WTC11 (cell line): ENCODE measurements at regions not wholly inside any gene's neighbourhood (a gene's known extent, or its start where the extent isn't known, plus 50 kb on each side); places are given as distances from the start of the nearest gene placed in this dataset.
"Not testable (repeated sequence)": the region's sequence is repeated elsewhere in the genome, so short reads cannot be mapped to it uniquely, and the experiment has no call there.

Experiments
- ATAC-seq: fragments of 200-7000 bp; cut with Tn5 transposase; 2 replicates; pipeline ENCODE4 v1.10.0; 2021; ENCODE audit warnings: mild to moderate bottlenecking, moderate library complexity
- CTCF ChIA-PET: fragments of 300-600 bp; sonication (Branson Sonifier 250); formaldehyde crosslinking; loops from one replicate; lab custom pipeline; 2021; ENCODE audit warnings: antibody characterized with exemption; lab: Charles Lee
- POLR2A ChIA-PET: fragments of 350-600 bp; sonication (Branson Sonifier 250); formaldehyde crosslinking; loops from one replicate; lab custom pipeline; 2021; ENCODE audit warnings: antibody characterized with exemption; lab: Charles Lee
- DNase-seq: peaks from one replicate; pipeline ENCODE4 v3.0.0; 2021; ENCODE audit warnings: low spot score
- H3K27ac Mint-ChIP-seq: 2 replicates; pipeline ENCODE4 v1.8.0; 2021; ENCODE audit warnings: mixed read lengths
- H3K27me3 Mint-ChIP-seq: 2 replicates; pipeline ENCODE4 v1.8.0; 2021; ENCODE audit warnings: low read depth, mild to moderate bottlenecking, moderate library complexity, mixed read lengths
- H3K36me3 Mint-ChIP-seq: 2 replicates; pipeline ENCODE4 v1.8.0; 2021; ENCODE audit warnings: mixed read lengths
- H3K4me1 Mint-ChIP-seq: 2 replicates; pipeline ENCODE4 v1.8.0; 2022; ENCODE audit warnings: mixed read lengths
- H3K4me3 Mint-ChIP-seq: 2 replicates; pipeline ENCODE4 v1.8.0; 2021; ENCODE audit warnings: mild to moderate bottlenecking, moderate library complexity, mixed read lengths
- H3K9me3 Mint-ChIP-seq: 2 replicates; pipeline ENCODE4 v1.8.0; 2021; ENCODE audit warnings: mixed read lengths
- ATF1 ChIP-seq: sonication (generic); formaldehyde crosslinking; IDR thresholded peaks from 2 replicates; pipeline ENCODE4 v1.8.1; 2023; ENCODE audit warnings: mild to moderate bottlenecking, moderate library complexity, missing genetic modification reagents
- CREM ChIP-seq: sonication (generic); formaldehyde crosslinking; IDR thresholded peaks from 2 replicates; pipeline ENCODE4 v1.8.1; 2022; ENCODE audit warnings: mild to moderate bottlenecking, missing genetic modification reagents, moderate library complexity
- ELF4 ChIP-seq: sonication (generic); formaldehyde crosslinking; IDR thresholded peaks from 2 replicates; pipeline ENCODE4 v1.8.1; 2022; ENCODE audit warnings: low read depth, mild to moderate bottlenecking, moderate library complexity, missing genetic modification reagents
- ETV6 ChIP-seq: sonication (generic); formaldehyde crosslinking; IDR thresholded peaks from 2 replicates; pipeline ENCODE4 v1.8.1; 2022; ENCODE audit warnings: mild to moderate bottlenecking, missing genetic modification reagents
- IRF1 ChIP-seq: sonication (generic); formaldehyde crosslinking; IDR thresholded peaks from 2 replicates; pipeline ENCODE4 v1.8.0; 2023; ENCODE audit warnings: missing genetic modification reagents
- NFE2L1 ChIP-seq: sonication (generic); formaldehyde crosslinking; IDR thresholded peaks from 2 replicates; pipeline ENCODE4 v1.8.1; 2023; ENCODE audit warnings: missing genetic modification reagents
- NR1H2 ChIP-seq: sonication (generic); formaldehyde crosslinking; IDR thresholded peaks from 2 replicates; pipeline ENCODE4 v1.9.0; 2021; ENCODE audit warnings: mild to moderate bottlenecking, moderate library complexity, missing genetic modification reagents
- PREB ChIP-seq: sonication (generic); formaldehyde crosslinking; IDR thresholded peaks from 2 replicates; pipeline ENCODE4 v1.8.1; 2022; ENCODE audit warnings: mild to moderate bottlenecking, missing genetic modification reagents, moderate library complexity, borderline replicate concordance
- SP1 ChIP-seq: sonication (generic); formaldehyde crosslinking; conservative IDR thresholded peaks from 2 replicates; pipeline ENCODE4 v1.8.1; 2022; ENCODE audit warnings: missing genetic modification reagents
- TEAD4 ChIP-seq: sonication (generic); formaldehyde crosslinking; IDR thresholded peaks from 2 replicates; pipeline ENCODE4 v1.8.0; 2022; ENCODE audit warnings: mild to moderate bottlenecking, missing genetic modification reagents
- TP53 ChIP-seq: sonication (generic); formaldehyde crosslinking; IDR thresholded peaks from 2 replicates; pipeline ENCODE4 v1.8.1; 2023; ENCODE audit warnings: mild to moderate bottlenecking, missing genetic modification reagents
- ZNF138 ChIP-seq: sonication (generic); formaldehyde crosslinking; conservative IDR thresholded peaks from 2 replicates; pipeline ENCODE4 v1.8.1; 2022; ENCODE audit warnings: mild to moderate bottlenecking, moderate library complexity, missing genetic modification reagents
- ZNF317 ChIP-seq: sonication (generic); formaldehyde crosslinking; IDR thresholded peaks from 2 replicates; pipeline ENCODE4 v1.8.1; 2023; ENCODE audit warnings: low read depth, mild to moderate bottlenecking, moderate library complexity, missing genetic modification reagents, borderline replicate concordance
- ZNF423 ChIP-seq: fragments of 250-450 bp; sonication (Bioruptor Pico); IDR thresholded peaks from 2 replicates; pipeline ENCODE4 v2.1.2; 2022; ENCODE audit warnings: mild to moderate bottlenecking, moderate library complexity
- ZNF512 ChIP-seq: sonication (generic); formaldehyde crosslinking; IDR thresholded peaks from 2 replicates; pipeline ENCODE4 v1.8.1; 2022; ENCODE audit warnings: missing genetic modification reagents, borderline replicate concordance
- ZSCAN18 ChIP-seq: fragments of 250-450 bp; sonication (Bioruptor Pico); IDR thresholded peaks from 2 replicates; pipeline ENCODE4 v2.1.2; 2022; ENCODE audit warnings: mild to moderate bottlenecking, moderate library complexity
- TF ChIP-seq, protein P1 (sequence below): fragments of 250-450 bp; sonication (Bioruptor Pico); IDR thresholded peaks from 2 replicates; pipeline ENCODE4 v1.9.0; 2021; ENCODE audit warnings: mild to moderate bottlenecking, borderline replicate concordance
- TF ChIP-seq, protein P2 (sequence below): sonication (generic); formaldehyde crosslinking; IDR thresholded peaks from 2 replicates; pipeline ENCODE4 v1.8.1; 2023; ENCODE audit warnings: mild to moderate bottlenecking, missing genetic modification reagents

DNA sequence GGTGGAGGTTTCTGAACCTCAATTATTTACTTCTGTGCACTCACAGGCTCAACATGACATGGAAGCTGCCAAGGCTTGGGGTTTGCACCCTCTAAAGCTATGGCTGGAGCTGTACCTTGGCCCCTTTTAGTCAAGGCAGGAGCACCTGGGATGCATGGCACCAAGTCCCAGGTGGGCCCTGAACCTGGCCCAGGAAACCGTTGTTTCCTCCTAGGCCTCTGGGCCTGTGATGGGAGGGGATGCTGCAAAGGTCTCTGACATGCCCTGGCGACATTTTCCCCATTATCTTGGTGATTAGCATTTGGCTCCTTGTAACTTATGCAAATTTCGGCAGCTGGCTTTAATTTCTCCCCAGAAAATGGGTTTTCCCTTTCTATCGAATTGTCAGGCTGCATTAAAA is 726.1 kb upstream of the POU3F4 start:
- TF ChIP-seq, protein P1, sequence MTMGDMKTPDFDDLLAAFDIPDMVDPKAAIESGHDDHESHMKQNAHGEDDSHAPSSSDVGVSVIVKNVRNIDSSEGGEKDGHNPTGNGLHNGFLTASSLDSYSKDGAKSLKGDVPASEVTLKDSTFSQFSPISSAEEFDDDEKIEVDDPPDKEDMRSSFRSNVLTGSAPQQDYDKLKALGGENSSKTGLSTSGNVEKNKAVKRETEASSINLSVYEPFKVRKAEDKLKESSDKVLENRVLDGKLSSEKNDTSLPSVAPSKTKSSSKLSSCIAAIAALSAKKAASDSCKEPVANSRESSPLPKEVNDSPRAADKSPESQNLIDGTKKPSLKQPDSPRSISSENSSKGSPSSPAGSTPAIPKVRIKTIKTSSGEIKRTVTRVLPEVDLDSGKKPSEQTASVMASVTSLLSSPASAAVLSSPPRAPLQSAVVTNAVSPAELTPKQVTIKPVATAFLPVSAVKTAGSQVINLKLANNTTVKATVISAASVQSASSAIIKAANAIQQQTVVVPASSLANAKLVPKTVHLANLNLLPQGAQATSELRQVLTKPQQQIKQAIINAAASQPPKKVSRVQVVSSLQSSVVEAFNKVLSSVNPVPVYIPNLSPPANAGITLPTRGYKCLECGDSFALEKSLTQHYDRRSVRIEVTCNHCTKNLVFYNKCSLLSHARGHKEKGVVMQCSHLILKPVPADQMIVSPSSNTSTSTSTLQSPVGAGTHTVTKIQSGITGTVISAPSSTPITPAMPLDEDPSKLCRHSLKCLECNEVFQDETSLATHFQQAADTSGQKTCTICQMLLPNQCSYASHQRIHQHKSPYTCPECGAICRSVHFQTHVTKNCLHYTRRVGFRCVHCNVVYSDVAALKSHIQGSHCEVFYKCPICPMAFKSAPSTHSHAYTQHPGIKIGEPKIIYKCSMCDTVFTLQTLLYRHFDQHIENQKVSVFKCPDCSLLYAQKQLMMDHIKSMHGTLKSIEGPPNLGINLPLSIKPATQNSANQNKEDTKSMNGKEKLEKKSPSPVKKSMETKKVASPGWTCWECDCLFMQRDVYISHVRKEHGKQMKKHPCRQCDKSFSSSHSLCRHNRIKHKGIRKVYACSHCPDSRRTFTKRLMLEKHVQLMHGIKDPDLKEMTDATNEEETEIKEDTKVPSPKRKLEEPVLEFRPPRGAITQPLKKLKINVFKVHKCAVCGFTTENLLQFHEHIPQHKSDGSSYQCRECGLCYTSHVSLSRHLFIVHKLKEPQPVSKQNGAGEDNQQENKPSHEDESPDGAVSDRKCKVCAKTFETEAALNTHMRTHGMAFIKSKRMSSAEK (CRISPR knock-in tag) = no peak
- TF ChIP-seq TEAD4 (CRISPR knock-in tag) = no peak
- H3K9me3 Mint-ChIP-seq = peaks cover 30% of the 10 kb centered on the region
- no peaks in the 10 kb centered on the region for H3K4me1 Mint-ChIP-seq
- H3K27ac Mint-ChIP-seq = no peak overlapping the region
- H3K27me3 Mint-ChIP-seq = no peaks in the 10 kb centered on the region; the same call in 1 of the 2 replicates
- no peak for DNase-seq
- CTCF ChIA-PET = no interaction called here
- H3K36me3 Mint-ChIP-seq = peaks cover 19% of the 10 kb centered on the region
- ATAC-seq = no peak
- POLR2A ChIA-PET = no interaction called here
- no peak overlapping the region for H3K4me3 Mint-ChIP-seq

DNA sequence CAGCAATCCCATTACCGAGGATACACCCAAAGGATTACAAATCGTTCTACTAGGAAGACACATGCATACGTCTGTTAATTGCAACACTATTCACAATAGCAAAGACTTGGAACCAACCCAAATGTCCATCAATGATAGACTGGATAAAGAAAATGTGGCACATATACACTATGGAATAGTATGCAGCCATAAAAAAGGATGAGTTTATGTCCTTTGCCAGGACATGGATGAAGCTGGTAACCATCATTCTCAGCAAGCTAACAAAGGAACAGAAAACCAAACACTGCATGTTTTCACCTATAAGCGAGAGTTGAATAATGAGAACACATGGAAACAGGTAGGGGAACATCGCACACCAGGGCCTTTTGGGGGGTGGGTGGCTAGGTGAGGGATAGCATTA is 695.2 kb upstream of the POU3F4 start:
- peaks cover 21% of the 10 kb centered on the region for H3K9me3 Mint-ChIP-seq
- H3K4me1 Mint-ChIP-seq = not testable (repeated sequence)

GRCh38 chrX:82813671-82814078 is 694.4 kb upstream of the POU3F4 start:
- Mint-ChIP-seq H3K27ac (no peak overlapping the region), H3K27me3 (no peaks in the 10 kb centered on the region), H3K9me3 (peaks cover 21% of the 10 kb centered on the region), H3K4me1 (0 out of 2 replicates have a peak, but pooled peaks cover 2% of the 10 kb centered on the region), H3K36me3 (peaks cover 14% of the 10 kb centered on the region), H3K4me3 (no peak overlapping the region)
- TF ChIP-seq PREB = no peak
- no peak for TF ChIP-seq NFE2L1
- no peak for TF ChIP-seq ZNF317 (CRISPR knock-in tag)
- TF ChIP-seq ELF4 = no peak
- TF ChIP-seq SP1 (CRISPR knock-in tag) = no peak
- no peak for TF ChIP-seq TP53 (CRISPR knock-in tag)
- no peak for TF ChIP-seq ZNF512 (CRISPR knock-in tag)
- ChIA-PET POLR2A (no interaction called here), CTCF (no interaction called here)
- DNase-seq = no peak
- no peak for ATAC-seq

More for the DNA sequence above, 695.2 kb upstream of the POU3F4 start:
- ATAC-seq, CTCF ChIA-PET, DNase-seq, H3K4me3 Mint-ChIP-seq, H3K27ac Mint-ChIP-seq, POLR2A ChIA-PET, H3K27me3 Mint-ChIP-seq: not testable (repeated sequence)
- H3K36me3 Mint-ChIP-seq = peaks cover 14% of the 10 kb centered on the region

GRCh38 chrX:82816001-82816400 is 692.1 kb upstream of the POU3F4 start:
- no peak overlapping the region for H3K4me3 Mint-ChIP-seq
- no peaks in the 10 kb centered on the region for H3K27me3 Mint-ChIP-seq
- DNase-seq = no peak
- no peak for ATAC-seq
- H3K27ac Mint-ChIP-seq = no peak overlapping the region
- no peaks in the 10 kb centered on the region for H3K4me1 Mint-ChIP-seq
- CTCF ChIA-PET = no interaction called here
- POLR2A ChIA-PET = no interaction called here
- peaks cover 14% of the 10 kb centered on the region for H3K36me3 Mint-ChIP-seq
- H3K9me3 Mint-ChIP-seq = peaks cover 14% of the 10 kb centered on the region
- TF ChIP-seq CREM (CRISPR knock-in tag) (no peak), ZNF138 (no peak), IRF1 (CRISPR knock-in tag) (no peak), ETV6 (CRISPR knock-in tag) (no peak), TP53 (CRISPR knock-in tag) (no peak), ATF1 (CRISPR knock-in tag) (no peak), ZNF423 (CRISPR knock-in tag) (no peak), ZSCAN18 (CRISPR knock-in tag) (no peak), ZNF317 (CRISPR knock-in tag) (no peak), NR1H2 (CRISPR knock-in tag) (no peak), SP1 (CRISPR knock-in tag) (no peak)
- TF ChIP-seq, protein P2, sequence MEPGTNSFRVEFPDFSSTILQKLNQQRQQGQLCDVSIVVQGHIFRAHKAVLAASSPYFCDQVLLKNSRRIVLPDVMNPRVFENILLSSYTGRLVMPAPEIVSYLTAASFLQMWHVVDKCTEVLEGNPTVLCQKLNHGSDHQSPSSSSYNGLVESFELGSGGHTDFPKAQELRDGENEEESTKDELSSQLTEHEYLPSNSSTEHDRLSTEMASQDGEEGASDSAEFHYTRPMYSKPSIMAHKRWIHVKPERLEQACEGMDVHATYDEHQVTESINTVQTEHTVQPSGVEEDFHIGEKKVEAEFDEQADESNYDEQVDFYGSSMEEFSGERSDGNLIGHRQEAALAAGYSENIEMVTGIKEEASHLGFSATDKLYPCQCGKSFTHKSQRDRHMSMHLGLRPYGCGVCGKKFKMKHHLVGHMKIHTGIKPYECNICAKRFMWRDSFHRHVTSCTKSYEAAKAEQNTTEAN (CRISPR knock-in tag) = no peak
